Stimulated activated CD4-positive, alpha-beta T cell treated with anti-CD3 and anti-CD28 coated beads, Interleukin-15, amount 100 ng/mL, for 24 hours (primary cell): ENCODE measurements at regions not wholly inside any gene's neighbourhood (a gene's known extent, or its start where the extent isn't known, plus 50 kb on each side); places are given as distances from the start of the nearest gene placed in this dataset.

ENCODE experiments used
- DNase-seq: peaks from one replicate; pipeline ENCODE4 v3.0.0-alpha.2; 2020

GRCh38 chr2:206368484-206368883, 74.8 kb upstream of the ADAM23 start:
- no peak for DNase-seq

DNA sequence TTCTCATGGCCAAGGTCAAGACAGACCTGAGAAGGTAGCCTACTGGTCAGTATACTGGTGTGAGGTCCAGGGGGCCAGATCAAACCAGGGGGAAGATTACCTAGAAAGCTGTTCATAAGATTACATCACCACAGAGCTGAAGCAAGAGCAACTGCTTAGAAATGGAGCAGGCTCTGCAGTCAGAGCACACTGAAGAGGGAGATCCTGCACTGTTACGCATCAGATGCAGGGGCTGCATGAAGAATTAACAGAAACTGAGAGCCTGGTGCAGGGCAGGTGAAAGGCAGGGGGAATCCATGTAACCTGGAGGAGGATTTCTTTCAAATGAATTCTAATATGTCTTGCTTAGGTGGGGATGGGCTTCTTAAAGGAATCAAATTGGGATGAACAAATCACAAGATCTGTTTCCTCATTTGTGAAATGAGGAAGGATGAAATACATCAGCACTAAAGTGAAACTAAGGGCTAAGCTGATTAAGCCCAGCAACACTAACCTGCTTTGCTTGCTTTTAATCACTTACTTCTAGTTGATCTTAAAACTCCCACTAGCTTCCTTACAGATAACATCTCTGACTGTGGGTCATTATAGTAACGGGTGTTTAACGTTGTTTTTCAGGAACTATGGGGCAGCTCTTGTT, 74.3 kb upstream of the ADAM23 start:
- no peak for DNase-seq

- no peak for DNase-seq
These were observed 67.4 kb upstream of the ADAM23 start for GRCh38 chr2:206375956-206376355.

- no peak for DNase-seq
These were observed 64.5 kb upstream of the ADAM23 start for GRCh38 chr2:206378835-206379234.

- DNase-seq = no peak
These were observed 64.1 kb upstream of the ADAM23 start for GRCh38 chr2:206379266-206379665.

DNA sequence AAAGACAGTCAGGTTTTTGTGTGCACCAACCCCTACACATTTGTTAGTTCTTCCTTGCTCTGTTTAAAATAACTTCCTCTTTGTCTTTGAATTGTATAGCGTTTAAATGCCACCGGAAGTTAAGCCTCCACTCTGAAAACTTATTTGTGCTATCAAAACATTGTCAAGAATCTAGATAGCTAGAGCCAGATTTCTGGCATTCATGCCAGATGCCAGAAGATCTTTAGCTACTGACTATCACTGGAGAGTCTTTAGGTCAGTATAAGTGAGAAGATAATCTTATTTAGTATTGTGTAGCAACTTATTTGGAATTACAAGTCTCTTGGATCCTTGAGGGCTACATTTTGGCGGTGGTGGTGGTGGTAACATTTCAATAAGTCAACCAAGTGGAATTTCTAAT, 63.4 kb upstream of the ADAM23 start:
- DNase-seq = no peak

DNA sequence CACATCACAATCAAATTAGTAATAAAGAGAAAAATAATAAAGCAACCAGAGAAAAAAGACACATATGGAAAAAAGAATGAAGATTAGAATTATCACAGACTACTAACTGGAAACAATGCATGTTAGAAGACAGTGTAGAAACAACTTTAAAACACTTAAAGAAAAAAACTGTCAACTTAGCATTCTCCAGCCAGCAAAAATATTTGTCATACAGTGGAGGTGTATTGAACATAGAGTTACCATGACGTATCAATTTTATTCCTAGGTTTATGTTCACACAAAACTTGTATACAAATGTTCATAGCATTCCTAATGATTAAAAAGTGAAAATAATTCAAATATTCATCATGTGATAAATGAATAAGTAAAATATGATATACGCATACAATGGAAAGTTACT, 61.5 kb upstream of the ADAM23 start:
- DNase-seq = no peak

DNA sequence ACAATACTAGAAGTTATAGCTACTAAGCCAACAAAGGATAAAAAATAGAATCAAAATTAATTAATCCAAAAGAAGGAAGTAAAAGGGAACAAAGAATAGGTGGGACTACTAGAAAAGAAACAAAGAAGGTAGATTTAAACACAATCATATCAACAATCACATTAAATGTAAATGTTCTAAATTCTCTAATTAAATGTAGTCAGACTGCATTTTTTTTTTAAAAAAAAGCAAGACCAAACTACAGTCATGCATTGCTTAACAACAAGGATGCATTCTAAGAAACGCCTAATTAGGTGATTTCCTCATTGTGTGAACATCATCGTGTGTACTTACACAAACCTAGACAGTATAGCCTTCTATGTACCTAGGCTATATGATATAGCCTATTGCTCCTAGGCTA, 59.7 kb upstream of the ADAM23 start:
- DNase-seq = no peak

- DNase-seq = no peak
These were observed 55.5 kb upstream of the ADAM23 start for GRCh38 chr2:206387808-206388207.

DNA sequence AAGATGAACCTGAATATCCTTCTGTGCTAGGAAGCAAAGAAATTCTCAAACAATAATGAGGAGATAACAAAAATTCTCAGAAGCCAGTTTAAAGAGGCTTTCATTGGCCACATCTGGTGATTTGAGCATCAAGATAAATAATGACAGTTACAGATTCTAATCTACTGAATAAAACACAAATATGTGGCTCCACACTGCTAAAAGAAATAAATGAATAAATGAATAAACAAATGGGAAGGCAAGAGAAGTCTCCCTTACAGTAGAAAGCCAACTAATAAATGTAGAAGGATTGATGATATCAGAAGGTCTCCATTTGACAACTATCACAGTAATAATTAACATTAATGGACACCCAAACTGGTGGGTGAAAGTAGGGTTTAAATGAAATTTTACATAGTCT, 54.6 kb upstream of the ADAM23 start:
- DNase-seq = no peak

DNA sequence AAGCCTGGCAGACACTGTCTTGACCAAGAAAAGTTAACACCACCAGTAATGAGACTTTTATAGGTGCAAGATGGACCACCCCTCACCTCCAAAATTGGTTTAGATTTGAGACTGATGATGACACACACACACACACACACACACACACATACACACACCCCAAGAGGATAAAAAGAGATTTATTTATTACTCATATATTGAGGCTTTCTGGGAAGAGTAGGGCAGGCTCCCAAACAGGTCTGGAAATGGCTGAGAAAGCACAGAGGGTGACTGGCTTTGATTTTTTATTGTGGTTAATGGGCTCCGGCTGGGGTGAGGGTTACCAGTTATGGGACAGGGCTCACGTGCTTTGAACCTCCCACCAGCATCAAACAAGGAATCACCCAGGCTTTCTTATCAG, 54.2 kb upstream of the ADAM23 start:
- no peak for DNase-seq

DNA sequence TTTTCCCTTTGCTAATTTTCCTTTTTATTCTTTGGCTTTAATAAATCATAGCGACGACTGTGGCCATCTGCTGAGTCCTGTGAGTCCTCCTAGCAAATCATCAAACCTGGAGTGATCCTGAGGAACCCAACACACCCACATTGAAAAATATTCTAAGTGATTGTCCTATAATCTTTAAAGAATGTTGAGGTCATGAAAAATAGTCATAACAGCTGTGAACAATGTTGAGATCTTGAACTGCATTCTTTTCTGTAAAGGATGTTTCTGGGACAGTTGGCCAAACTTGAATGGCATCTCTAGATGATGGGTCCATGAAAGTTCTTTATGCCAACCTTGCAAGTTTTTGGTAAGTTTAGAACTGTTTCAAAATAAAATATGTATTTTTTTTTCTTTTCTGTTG, 53.2 kb upstream of the ADAM23 start:
- DNase-seq = no peak

DNA sequence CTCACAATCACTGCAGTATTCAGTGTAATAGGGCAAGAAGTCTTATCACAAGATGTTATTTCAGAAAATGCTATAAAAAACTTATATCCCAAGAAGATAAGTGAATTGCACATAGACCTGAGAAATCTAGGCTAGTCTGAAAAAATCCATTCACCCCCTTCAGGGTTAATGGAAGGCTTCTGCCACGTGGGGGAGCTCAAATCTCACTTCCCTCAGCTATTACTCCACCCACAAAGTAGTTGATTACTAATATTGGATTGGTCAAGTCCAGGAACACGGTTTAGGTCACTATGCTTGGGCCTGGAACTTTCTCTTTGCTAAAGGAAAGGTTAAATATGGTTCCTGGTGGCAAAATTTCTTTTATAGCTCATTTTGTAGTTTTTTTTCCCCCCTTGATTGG, 51.2 kb upstream of the ADAM23 start:
- peak; percentile 36 for DNase-seq
